ENCODE measurements at regions not wholly inside any gene's neighbourhood (a gene's known extent, or its start where the extent isn't known, plus 50 kb on each side); places are given as distances from the start of the nearest gene placed in this dataset.
A peak's percentile ranks its signal among the peaks of the same experiment; 100 is the strongest.

DNA sequence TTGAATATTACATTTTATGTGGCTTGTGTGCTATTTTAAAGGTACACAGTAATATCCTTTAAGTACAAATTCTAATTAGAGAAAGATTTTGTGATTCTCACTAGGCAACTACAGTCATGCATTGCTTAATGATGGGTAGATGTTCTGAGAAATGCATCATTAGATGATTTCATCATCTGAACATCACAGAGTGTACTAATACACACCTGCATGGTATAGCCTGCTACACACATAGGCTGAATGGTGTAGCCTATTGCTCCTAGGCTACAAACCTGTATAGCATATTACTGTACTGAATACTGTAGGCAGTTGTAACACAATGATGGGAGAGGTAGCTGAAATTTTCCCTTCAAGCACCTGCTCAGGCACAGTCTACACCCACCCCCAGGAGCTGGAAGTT is 217.4 kb upstream of the EOMES start:
- DNase-seq (ENCODE audit: low read depth): no peak

DNA sequence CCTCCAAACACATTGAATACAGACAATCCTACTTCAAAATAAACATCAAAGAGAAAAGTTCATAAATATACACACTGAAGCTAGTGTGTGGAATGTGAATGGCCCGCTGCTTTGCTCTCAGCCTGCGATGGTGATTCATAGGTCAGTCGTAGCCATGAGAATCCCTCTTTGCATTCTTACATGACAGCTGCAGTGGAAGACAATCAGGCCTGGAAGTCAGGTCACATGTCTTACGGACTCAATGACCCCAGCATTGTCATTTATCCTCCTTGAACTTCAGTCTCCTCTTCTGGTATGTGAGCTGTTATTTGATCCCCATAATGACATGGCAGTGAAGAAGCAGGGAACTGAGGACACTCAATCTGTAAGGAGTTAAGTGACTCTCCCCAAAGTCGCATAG is 217.8 kb upstream of the EOMES start:
- peak; percentile 85 for DNase-seq (ENCODE audit: low read depth)

DNA sequence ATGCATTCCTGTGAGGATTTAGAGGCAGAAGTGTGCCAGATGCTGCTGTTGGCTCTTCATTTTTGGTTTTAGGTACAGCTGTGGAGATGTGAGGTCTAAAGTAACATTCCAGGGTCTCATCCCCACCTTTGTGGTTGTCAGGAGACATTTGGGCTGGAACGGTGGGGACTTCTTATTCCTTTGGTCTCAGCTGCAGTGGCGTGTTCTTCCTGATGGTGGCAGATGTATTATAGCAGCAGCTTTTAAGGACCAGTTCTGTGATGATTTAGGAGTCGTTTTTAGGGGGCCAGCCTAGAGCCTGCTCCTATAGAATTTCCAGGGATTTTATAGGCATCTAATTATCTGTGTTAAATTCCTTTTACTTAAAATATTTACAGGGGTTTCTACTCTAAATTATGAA is 221.0 kb upstream of the EOMES start:
- peak; percentile 26 for DNase-seq (ENCODE audit: low read depth)

DNA sequence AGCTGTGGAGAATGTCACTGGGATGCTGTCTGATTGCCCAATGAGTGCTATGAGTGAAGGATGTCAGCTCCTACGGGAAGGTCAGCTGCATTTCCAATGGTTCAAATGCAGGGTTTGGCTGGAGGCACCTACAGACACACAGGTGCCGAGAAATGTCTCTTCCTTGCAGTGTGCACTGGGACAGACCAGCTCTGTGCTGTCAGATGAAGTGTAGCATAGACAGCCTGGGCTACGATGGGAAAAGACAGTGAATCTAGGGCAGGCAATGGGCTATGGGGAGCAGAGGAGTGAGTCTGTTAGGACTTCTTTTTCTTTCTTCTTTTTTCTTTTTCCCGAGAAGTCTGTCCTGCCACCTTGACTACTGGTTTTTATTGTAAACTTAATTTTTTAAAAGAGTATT is 223.1 kb upstream of the EOMES start:
- no peak for DNase-seq (ENCODE audit: low read depth)

DNA sequence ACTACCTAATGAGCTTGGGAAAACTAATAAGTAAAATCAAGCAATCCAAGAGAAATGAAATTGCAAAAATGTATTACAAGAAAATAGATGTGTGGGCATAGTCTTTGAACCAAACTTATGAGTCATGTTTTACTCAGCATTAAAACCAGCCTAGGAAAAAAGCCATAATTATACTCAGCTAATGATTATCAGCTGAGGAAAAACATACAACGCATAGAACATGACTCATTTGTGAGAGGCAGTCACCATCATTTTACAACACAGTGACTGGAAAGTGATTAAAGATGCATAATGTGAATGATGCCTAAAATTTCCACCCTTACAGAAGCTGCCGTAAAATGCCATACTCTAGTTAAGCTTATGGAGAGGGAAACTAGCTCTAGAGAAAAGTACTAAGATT is 238.0 kb upstream of the EOMES start:
- peak; percentile 42 for DNase-seq (ENCODE audit: low read depth)

DNA sequence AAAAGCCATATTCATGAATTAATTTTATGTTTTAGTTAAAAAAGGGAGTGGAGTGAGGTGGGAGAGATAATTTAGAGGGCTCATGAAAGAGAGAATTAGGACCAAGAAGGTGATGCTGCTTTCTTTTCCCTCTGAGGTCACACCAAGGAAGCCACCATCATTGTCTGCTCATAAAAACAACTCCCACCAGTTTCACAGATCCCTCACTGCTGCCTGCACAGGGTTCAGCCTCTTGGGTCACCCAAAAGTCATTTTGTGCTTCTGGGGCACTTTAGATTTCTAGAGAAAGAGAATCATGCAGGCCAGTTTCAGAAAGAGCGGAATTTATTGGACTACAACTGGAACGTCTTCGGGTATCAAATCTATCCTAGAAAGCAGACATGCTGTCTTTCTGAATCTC is 241.4 kb upstream of the EOMES start:
- no peak for DNase-seq (ENCODE audit: low read depth)

DNA sequence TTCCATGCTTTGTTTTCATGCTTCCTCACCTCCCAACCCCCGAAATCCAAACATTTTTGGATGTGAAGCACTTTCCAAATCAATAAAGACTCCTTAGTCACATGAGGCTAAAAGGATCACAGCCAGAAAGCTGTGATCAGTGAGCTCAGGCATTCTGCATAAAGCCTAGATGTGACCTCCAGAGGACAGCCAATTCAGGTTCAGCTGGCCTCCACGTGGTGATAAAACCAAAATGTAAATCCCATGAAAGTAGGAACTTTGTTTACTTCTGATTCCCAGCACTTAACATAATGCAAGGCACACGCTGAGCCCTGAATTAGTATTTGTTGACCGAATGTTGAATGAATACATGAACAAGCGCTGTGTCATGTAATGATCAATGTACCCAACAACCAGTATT is 249.5 kb upstream of the EOMES start:
- no peak for DNase-seq (ENCODE audit: low read depth)

DNA sequence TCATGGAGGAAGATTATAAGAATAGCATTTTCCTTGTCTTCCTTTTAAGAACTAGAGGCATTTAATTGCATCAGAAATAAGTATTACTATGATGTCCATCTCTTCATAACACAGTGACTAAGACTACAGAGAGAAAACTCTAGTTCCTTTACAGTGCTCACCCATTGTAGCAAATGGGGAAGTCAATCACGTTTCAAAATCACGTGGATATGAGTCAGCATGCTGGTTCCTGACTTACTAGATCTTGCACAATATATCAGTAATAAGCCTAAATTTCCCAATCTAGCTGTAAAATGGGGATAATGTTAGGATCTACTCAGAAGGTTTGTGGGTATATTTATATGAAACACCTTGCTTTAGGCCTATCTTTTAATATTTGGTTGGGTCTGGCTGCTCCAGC is 254.8 kb upstream of the EOMES start:
- DNase-seq (ENCODE audit: low read depth): peak; percentile 79

DNA sequence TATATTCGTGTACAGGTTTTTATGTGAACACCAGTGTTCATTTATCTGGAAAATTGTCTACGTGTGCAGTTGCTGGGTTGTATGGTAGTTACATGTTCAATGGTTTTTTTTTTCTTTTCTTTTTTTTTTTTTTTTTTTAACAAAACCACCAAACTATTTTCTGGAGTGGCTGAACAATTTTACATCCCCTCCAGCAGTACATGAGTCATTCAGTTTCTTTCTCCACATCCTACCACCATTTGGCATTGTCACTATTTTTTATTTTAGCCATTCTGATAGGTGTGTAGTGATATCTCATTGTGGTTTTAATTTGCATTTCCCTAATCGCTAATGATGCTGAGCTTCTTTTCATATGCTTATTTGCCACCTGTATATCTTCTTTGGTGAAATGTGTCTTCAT is 256.3 kb upstream of the EOMES start:
- peak; percentile 34 for DNase-seq (ENCODE audit: low read depth)

DNA sequence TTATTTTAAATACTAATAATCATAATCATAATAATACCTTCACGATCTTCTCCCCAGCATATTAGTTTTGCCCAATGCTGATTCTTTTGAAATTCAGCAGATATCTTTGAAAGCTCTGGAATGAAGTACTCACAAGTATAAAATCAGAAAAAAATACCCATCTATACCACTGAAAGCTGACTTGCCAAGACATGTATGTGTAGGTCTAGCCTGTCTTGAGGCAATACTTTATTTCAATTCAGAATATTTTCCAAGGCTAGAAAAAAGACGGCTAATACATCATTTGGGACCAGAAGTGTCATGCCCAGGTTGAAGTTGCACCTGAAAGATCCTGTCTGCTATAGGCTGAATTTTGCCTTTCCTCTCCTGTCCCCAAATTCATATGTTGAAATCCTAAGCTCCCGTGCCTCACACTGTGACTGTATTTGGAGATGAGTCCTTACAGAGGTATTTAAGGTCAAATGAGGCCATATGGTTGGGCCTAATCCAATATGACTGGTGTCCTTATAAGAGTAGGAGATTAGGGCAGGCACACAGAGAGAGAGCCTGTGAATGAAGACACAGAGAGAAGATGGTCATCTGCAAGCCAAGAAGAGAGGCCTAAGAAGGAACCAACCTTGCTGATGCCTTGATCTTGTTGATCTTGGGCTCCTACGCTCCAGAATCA is 255.9 kb upstream of the CMC1 start:
- DNase-seq (ENCODE audit: low read depth): peak; percentile 19

DNA sequence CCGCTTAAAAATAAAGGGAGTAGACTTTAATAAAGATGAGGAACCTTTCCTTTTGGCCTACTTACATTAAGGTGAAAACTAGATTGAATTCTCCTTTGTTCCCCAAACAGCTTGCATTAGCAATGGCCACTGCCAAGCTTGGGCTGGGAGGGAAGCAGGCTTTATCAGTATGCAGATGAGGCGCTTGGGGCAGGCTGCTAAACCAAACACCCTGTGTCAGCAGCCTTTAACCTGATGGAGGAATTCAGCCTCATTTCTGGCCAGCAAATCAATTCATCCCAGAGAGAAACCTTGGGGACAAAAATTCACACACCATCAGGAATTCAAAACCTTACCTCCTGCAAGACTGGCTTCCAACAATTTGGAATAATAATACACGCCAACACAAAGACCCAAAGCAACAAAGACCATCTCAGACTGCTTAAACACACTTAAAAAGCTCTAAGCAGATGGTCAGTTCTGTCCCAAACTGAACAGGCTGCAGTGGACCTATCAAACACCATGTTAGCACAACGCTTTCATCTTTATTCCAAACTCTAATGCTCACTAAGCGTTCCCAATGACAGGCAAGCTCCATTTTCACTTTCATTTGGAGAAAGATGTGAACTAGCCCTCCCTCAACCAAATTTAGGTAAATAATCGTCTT is 255.1 kb upstream of the CMC1 start:
- DNase-seq (ENCODE audit: low read depth): no peak

DNA sequence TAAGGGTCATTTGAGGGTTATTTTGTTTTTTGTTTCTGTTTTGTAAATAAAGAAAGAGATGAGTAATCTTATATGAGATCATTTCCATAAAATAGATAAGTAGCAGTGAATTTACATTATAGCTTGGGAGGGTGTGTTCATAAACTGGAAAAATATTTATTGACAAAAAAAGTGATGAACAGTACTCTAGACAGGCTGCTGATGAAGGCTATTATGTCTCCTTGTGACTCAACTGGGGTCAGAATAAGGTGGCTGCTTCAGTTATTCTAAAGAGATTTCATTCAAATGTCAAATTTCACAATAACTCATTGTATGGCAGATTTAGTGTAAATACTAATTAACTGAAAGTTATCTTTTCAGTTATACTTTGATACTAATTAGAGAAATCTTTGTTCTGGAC is 251.1 kb upstream of the CMC1 start:
- DNase-seq (ENCODE audit: low read depth): no peak

DNA sequence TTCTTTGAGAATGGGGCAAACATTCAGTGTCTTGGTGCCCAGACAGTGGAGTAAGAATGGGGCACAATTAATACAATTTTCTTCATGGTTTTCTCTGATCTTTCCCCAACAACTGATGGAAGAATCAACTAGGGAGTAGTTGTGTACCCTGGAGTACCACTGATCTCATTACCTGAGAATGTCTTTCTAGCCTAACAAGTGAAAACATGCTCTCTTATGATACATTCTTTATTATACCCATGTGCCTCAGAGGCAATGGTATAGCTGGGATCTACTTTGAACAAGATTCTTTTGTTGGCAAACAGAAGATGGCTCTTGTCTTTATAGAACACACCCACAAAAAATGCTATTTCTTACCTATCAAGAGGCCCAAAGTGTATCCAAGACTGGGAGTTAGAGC is 250.6 kb upstream of the CMC1 start:
- DNase-seq (ENCODE audit: low read depth): no peak

DNA sequence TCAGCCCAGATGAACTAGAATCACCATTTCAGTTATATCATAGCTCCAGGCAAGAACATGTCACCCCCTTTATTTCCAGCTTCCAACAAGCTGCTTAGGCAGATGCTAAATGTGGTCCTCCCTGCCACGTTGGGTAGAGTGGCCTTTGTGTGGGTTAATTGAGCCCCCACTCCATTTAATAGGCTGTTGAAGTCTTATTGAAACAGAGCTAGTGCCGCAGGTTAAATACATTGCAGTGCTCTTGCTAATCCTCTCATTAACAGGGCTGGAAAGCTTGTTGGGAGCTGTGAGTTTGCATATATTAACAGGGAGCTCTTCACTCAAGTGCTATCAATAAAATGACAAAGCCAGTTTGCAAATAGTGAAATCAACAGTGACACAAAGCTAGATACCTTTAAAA is 248.4 kb upstream of the CMC1 start:
- no peak for DNase-seq (ENCODE audit: low read depth)

DNA sequence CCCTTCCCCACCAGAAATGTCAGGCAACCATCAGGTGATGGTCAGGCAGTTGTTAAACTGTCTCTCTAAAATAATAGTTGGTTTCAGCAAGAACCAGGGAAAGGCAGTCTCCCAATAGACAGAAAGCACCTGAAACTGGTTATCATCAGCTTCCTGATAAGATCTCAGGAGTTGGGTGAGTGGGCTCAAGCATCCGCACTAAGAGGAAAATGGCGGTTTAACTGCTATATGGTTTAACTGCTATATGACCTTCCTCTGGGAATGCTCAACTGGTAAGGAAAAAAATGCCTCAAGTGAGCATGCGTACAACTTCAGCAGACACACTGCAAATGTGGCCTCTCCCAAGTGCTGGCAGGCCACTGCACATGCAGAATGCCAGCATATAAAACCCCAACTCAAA is 240.8 kb upstream of the CMC1 start:
- no peak for DNase-seq (ENCODE audit: low read depth)

DNA sequence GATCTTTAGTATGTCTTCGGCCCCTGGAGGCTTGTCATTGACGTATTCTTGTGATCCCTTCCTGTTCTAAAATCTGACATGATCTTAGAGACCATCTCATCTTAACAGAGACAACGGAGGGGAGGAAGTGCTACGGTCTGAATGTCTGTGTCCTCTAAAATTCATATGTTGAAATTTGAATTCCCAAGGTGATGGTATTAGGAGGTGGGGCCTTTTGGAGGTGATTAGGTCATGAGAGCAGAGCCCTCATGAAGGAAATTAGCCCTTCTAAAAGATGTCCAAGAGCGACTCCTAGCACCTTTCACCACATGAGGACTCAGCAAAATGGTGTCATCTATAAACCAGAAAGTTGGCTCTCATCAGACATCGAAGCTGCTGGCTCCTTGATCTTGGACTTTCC is 233.2 kb upstream of the CMC1 start:
- DNase-seq (ENCODE audit: low read depth): no peak

DNA sequence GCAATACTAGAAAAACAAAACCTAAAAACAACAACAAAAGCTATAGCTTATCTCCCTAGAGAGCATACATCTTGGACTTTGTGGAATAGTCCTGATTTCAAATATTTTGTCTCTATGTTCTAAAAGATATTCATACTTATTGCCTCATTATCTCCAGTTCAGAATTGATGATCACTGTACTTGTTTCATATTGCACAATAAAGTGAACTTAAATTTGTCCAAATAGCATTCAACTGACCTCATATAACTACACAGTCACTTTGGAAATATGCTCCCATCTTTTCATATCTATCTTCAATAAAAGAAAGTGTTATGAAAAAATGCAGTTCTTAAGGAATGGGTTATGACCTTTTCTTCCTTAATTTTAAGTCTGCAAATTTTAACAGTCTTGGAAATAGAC is 228.6 kb upstream of the CMC1 start:
- no peak for DNase-seq (ENCODE audit: low read depth)

DNA sequence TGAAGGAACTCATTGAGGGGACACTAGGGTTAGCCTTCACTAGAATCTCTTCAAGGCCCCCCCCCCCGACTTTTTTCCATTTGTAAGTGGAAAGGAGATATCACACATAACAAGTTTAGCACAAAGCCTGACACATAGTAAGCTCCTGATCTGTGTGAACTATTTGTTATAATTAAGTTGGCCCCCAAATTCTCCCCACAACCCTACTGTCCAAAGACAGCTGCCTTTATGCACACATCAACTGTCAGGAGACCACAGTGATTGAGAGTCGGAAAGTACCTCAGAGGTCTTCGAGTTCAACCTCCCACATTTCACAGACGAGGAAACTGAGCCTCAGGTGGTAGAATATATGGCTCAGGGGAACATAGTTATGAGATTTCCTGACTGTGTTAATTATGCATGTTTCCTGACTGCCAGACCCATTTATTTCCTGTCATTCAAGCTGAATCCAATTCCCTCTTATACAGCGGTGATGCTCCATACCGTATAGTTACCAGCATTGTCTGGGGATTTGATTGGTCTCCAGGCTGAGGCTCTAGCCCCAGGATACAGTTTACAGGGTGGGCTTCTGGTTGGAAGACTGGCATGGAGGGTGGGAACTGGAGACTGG is 227.4 kb upstream of the CMC1 start:
- DNase-seq (ENCODE audit: low read depth): no peak

DNA sequence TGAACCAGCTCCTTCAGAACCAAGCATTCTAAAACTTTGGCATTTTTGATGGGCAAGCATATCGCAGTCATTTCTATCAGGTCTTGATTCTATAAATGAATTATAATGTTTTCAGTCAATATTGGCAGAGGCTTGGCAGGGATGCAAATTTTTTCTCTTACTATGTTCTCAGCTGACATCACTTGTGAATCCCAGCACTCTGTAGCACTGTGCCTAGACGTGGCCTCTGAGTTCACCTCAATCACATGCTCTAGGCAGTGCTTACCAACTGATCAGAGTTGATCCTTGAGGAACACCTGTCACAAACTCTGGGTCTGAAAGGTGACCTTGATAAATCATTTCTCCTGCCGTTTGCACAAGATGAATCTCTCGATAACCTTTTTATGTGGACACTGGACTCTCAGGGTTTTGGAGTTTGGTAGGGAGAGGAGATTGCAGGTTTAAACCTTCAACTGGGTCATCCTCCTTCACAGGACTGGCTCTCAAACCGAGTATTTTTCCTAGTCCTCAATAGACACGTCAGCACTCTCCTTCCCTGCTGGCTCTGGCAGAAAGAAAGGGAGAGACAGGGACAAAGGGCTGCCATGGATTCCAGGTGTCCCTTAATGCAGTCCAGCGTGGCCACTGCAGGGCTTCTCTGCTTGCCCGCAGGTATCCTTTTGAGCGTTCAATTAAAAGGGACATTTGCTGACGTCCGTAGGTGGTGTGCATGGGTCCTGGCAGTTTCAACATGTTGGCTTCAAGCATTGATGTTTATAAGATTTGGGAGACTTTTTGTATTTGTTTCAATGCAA is 222.3 kb upstream of the CMC1 start:
- no peak for DNase-seq (ENCODE audit: low read depth)

DNA sequence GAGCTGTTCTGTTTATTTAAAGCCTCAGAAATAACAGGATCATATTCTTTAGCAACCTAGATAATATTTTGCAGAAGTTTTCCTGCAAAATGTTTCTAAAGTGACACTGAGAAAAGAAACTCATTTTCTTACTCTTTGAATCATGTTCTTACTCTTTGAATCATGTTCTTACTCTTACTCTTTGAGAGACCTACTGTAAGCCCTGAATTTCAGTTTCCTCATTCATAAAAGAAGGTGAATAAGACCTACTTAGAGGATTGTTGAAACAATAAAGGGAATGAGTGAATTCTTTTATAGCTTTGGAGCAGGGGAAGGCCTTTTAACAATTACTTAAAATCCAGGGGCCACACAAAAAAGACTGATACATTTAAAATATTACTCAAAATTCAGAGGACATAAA is 221.7 kb upstream of the CMC1 start:
- no peak for DNase-seq (ENCODE audit: low read depth)

DNA sequence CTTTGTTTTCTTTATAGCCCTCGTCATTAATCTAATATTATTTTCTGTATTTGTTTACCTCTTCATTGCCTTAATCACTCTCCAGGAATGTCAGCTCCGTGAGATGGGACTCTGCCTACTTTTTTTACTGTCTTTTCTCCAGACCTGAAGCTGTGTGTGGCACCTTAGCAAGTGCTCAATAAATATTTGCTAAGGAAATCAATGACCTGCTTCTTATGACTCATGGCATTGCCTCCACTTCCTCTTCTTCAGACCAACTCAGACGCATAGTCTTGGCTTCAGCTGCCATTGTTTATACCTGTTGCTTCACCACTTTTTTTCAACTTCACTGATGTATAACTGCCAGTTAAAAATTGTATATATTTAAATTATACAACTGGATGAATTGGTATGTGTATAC is 218.5 kb upstream of the CMC1 start:
- no peak for DNase-seq (ENCODE audit: low read depth)

DNA sequence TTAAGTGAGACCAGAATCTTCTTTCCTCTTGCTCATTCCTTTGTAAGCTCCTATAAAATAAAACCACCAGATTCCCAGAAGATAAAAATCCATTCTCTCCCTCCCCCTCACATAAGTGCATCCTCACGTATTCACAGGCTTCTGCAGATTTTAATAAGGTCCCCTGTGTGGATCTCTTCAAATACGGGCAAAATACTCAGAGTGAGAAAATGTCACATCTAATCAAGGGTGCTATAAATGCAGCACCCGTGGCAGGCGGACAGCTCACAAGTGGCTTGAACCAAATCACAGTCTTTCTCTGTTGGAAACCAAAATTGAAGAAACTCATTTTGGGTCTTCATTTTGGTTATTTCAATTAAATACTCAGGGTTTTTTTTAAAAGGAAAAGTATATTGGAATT is 212.9 kb upstream of the CMC1 start:
- no peak for DNase-seq (ENCODE audit: low read depth)
